Fibroblast of skin of back (primary cell): ENCODE measurements at regions not wholly inside any gene's neighbourhood (a gene's known extent, or its start where the extent isn't known, plus 50 kb on each side); places are given as distances from the start of the nearest gene placed in this dataset.
A peak's percentile ranks its signal among the peaks of the same experiment; 100 is the strongest.
"Not testable (repeated sequence)": the region's sequence is repeated elsewhere in the genome, so short reads cannot be mapped to it uniquely, and the experiment has no call there.

Source experiments
- DNase-seq: peaks from one replicate; pipeline ENCODE4 v3.0.0-alpha.2; 2013

- DNase-seq = no peak
Observed at GRCh38 chr2:186925514-186925913, 76.5 kb upstream of the ZSWIM2 start.

GRCh38 chr2:186922316-186922715 is 73.3 kb upstream of the ZSWIM2 start:
- not testable (repeated sequence) for DNase-seq

GRCh38 chr2:186919296-186919695 is 70.3 kb upstream of the ZSWIM2 start:
- DNase-seq = peak; percentile 76

GRCh38 chr2:186918495-186918894 is 69.5 kb upstream of the ZSWIM2 start:
- peak; percentile 7 for DNase-seq

- no peak for DNase-seq
Observed at GRCh38 chr2:186917866-186918265, 68.9 kb upstream of the ZSWIM2 start.

GRCh38 chr2:186913870-186914269 is 64.9 kb upstream of the ZSWIM2 start:
- DNase-seq = no peak

GRCh38 chr2:186912979-186913378 is 64.0 kb upstream of the ZSWIM2 start:
- DNase-seq = no peak

GRCh38 chr2:186911551-186912085 is 62.6 kb upstream of the ZSWIM2 start:
- DNase-seq = no peak

GRCh38 chr2:186910996-186911395 is 62.0 kb upstream of the ZSWIM2 start:
- no peak for DNase-seq

GRCh38 chr2:186909095-186909494 is 60.1 kb upstream of the ZSWIM2 start:
- no peak for DNase-seq

GRCh38 chr2:186907897-186908296 is 58.9 kb upstream of the ZSWIM2 start:
- no peak for DNase-seq

- no peak for DNase-seq
Observed at GRCh38 chr2:186903216-186903615, 54.2 kb upstream of the ZSWIM2 start.
